NB4 (cell line): ENCODE measurements at regions not wholly inside any gene's neighbourhood (a gene's known extent, or its start where the extent isn't known, plus 50 kb on each side); places are given as distances from the start of the nearest gene placed in this dataset.
A peak's percentile ranks its signal among the peaks of the same experiment; 100 is the strongest.
"Not testable (repeated sequence)": the region's sequence is repeated elsewhere in the genome, so short reads cannot be mapped to it uniquely, and the experiment has no call there.

ENCODE experiments used
- DNase-seq: peaks from one replicate; pipeline ENCODE4 v3.0.0; 2010; ENCODE audit warnings: low read depth
- H3K4me3 ChIP-seq: one replicate; pipeline ENCODE4 v1.5.1; 2011; ENCODE audit warnings: mild to moderate bottlenecking, low read depth, low read length, moderate library complexity
- MYC ChIP-seq: IDR thresholded peaks from 2 replicates; pipeline ENCODE4 v1.6.1; 2011; ENCODE audit warnings: low read depth, low read length
- POLR2A ChIP-seq: IDR thresholded peaks from 2 replicates; pipeline ENCODE4 v1.6.1; 2011; ENCODE audit warnings: mild to moderate bottlenecking; ENCODE audit not compliant: insufficient read length; ENCODE audit errors: extremely low read depth
- TF ChIP-seq, protein P1 (sequence below): IDR thresholded peaks from one replicate; pipeline ENCODE4 v1.5.1; 2012; ENCODE audit warnings: low read depth, low read length
- TF ChIP-seq, protein P2 (sequence below): IDR thresholded peaks from 2 replicates; pipeline ENCODE4 v1.6.1; 2011; ENCODE audit warnings: low read depth, low read length

DNA sequence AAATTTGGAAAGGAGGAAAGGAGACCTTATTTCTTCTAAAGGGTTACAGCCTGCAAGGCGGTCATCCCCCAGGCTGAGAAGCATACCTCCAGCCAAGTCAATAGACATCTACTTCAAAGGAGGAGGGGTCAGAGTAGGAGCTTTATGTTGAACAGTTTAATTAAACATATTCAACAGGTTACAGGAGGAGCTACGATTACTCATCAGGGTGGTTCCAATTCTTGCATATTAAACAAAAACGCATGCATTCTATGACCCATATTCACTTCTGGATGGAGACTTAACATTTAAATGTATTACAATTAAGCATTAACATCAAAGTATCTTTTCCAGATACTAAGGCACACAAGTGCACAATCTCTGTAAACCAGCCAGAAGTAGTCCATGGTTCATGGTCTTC is 1955.0 kb downstream of the PCDH9 start:
- no peak for DNase-seq
- TF ChIP-seq, protein P1, sequence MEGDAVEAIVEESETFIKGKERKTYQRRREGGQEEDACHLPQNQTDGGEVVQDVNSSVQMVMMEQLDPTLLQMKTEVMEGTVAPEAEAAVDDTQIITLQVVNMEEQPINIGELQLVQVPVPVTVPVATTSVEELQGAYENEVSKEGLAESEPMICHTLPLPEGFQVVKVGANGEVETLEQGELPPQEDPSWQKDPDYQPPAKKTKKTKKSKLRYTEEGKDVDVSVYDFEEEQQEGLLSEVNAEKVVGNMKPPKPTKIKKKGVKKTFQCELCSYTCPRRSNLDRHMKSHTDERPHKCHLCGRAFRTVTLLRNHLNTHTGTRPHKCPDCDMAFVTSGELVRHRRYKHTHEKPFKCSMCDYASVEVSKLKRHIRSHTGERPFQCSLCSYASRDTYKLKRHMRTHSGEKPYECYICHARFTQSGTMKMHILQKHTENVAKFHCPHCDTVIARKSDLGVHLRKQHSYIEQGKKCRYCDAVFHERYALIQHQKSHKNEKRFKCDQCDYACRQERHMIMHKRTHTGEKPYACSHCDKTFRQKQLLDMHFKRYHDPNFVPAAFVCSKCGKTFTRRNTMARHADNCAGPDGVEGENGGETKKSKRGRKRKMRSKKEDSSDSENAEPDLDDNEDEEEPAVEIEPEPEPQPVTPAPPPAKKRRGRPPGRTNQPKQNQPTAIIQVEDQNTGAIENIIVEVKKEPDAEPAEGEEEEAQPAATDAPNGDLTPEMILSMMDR: no peak
- H3K4me3 ChIP-seq: no peak overlapping the region

DNA sequence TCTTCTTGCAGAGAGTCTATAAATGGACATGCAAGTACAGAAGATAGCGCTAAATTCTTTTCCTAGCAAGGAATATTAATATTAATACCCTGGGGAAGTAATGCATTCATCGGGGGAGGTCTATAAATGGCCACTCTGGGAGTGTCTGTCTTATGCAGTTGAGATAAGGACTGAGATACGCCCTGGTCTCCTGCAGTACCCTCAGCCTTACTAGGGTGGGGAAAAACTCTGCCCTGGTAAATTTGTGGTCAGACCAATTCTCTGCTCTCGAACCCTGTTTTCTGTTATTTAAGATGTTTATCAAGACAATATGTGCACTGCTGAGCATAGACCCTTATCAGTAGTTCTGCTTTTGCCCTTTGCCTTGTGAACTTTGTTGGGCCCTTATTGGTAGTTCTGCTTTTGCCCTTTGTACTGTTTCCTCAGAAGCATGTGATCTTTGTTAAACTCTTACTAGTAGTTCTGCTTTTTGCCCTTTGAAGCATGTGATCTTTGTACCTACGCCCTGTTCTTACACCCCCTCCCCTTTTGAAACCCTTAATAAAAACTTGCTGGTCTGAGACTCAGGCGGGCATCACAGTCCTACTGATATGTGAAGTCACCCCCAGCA is 1956.2 kb downstream of the PCDH9 start:
- DNase-seq: peak; percentile 22
- not testable (repeated sequence) for H3K4me3 ChIP-seq

DNA sequence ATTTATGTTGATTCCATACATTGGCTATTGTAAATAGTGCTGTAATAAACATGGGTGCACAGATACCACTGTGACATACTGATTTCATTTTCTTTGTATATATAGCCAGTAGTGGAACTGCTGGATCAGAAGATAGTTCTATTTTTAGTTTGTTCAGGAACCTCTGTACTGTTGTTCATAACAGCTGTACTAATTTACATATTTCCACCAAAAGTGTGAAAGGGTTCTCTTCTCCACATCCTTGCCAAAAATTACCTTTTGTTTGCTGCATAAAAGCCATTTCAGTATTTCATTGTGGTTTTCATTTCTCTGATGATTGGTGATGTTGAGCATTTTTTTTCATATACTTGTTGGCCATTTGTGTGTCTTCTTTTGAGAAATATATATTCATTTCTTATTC is 1962.1 kb downstream of the PCDH9 start:
- TF ChIP-seq, protein P2, sequence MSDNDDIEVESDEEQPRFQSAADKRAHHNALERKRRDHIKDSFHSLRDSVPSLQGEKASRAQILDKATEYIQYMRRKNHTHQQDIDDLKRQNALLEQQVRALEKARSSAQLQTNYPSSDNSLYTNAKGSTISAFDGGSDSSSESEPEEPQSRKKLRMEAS: no peak
- TF ChIP-seq POLR2A: no peak
- TF ChIP-seq, protein P1: no peak
- TF ChIP-seq MYC: no peak

DNA sequence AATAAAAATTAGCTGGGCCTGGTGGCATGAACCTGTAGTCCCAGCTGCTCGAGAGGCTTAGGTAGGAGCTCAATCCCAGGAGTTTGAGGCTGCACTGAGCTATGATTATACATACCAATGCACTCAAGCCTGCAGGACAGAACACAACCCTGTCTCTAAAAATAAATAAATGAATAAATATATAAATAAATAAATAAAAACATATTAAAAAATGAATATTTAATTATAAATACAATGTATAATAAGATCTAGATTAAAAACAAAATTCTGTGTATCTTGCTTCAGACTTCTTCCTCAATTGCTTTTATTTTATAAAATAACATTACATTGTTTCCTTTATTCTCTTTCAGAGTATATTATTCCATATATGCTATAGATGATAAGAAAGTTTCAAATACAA is 1964.1 kb downstream of the PCDH9 start:
- no peak for DNase-seq
- TF ChIP-seq POLR2A (no peak), MYC (no peak)
- TF ChIP-seq, protein P1: no peak
- no peak overlapping the region for H3K4me3 ChIP-seq

More for the DNA sequence above, 1962.1 kb downstream of the PCDH9 start:
- no peak for DNase-seq
- H3K4me3 ChIP-seq: no peak overlapping the region

DNA sequence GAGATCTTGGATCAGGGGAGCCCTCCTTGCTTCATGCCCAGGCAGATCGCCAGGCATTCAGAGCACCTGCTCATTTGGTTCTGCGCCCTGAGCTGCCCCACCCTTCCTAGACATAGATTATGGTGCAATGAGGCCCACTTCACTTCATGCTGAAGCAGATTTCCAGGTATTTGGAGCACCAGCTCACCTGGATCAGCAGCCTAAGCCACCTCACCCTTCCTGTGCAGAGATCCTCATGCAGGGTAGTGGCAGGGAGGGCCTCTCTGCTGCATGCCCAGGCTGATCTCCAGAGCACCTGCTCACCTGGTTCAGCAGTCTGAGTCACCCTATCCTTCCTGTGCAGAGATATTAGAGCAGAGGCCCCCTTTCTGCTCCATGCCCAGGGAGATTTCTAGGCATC is 1966.1 kb downstream of the PCDH9 start:
- TF ChIP-seq, protein P1: no peak
- TF ChIP-seq MYC: no peak
- no peak for TF ChIP-seq POLR2A
- TF ChIP-seq, protein P2: no peak
- no peak overlapping the region for H3K4me3 ChIP-seq
- DNase-seq: no peak

DNA sequence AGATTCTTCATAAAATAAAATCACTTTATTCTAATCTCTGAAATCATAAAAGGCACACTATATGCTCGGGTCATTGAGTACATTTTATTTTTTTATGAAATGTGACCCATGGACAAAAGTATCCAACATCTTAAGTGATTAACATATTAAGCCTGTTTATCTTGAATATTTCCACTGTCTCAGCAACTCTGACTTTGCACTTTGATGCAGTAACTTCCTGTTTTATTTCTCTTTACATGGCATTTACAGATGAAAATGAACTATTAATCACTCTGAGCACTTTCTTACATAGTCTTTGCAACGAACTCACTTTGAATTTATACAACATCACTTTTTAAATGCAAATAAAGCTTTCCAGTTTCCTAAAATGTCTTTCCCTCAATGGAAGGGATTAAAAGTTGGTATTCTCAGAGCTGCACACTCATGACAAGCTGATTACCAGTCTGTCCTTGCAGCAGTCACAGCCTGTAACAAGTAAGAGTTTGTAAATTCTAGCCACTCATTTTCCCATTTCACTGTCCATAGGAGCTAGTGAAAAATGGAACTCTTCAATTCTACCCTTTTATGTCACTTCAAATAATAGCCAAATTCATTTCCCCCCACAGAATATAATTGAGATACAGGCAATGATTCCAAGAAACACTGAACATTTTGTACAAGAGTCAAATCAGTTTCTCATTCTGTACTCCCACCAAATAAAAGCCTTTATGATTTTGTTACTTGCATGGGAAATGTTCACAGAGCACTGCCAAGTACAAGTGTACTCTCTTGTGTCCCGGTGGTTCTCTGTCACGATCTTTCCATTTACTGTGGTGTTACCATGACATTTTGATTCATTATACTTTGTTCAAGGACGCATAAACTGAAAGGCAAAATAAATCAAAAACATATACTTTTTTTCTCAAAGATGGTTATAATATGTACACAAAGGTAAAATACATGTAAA is 1968.9 kb downstream of the PCDH9 start:
- TF ChIP-seq, protein P2: no peak
- TF ChIP-seq, protein P1: no peak
- TF ChIP-seq MYC (no peak), POLR2A (no peak)
- peak; percentile 4 for DNase-seq
- H3K4me3 ChIP-seq: no peak overlapping the region
